Islet precursor cell (in vitro differentiated cells): ENCODE measurements at regions not wholly inside any gene's neighbourhood (a gene's known extent, or its start where the extent isn't known, plus 50 kb on each side); places are given as distances from the start of the nearest gene placed in this dataset.
"Not testable (repeated sequence)": the region's sequence is repeated elsewhere in the genome, so short reads cannot be mapped to it uniquely, and the experiment has no call there.

ENCODE experiments used
- DNase-seq: peaks from one replicate; pipeline ENCODE4 v3.0.0-alpha.2; 2018

GRCh38 chr9:101957705-101958104 is 219.3 kb upstream of the GRIN3A start:
- no peak for DNase-seq

DNA sequence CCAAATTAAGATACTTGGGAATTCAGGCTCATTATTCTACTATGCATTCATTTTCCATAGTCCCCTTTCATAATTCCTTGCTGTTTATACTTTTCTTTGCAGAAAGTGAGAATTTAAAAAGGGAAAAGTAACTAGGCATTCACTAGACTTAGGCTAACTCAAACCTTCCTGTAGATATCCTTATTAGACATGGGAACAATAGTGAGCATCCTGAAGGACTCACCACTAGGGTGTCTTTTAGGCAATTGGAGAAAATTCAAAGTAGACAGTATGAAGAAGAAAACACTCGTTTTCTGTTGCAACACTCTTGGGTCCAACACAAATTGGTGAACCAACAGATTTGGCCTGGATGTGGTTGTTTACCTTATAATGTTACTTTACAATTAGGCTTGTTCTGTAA is 213.2 kb upstream of the GRIN3A start:
- DNase-seq, result no peak

- DNase-seq, result no peak
These were observed 193.3 kb upstream of the GRIN3A start for GRCh38 chr9:101931756-101932155.

DNA sequence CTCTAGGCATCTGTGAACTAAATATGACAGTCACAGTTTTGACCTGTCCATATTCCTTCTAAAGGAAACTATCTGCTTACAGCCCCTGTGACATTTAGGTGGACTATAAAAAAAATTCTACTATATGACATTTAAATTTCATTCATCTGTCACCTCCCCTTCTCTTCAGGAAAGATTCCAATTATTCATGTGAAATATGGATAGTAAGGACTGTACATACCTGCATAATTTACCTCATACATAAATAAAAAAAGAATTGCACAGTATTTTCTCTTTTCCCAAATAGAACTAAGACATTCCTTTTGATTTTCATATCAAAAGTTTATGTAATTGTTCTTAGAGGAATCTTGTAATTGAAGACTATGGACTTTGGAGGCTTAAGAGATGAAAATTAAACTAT is 192.3 kb upstream of the GRIN3A start:
- no peak for DNase-seq

- DNase-seq, result no peak
These were observed 187.1 kb upstream of the GRIN3A start for GRCh38 chr9:101925498-101925897.

DNA sequence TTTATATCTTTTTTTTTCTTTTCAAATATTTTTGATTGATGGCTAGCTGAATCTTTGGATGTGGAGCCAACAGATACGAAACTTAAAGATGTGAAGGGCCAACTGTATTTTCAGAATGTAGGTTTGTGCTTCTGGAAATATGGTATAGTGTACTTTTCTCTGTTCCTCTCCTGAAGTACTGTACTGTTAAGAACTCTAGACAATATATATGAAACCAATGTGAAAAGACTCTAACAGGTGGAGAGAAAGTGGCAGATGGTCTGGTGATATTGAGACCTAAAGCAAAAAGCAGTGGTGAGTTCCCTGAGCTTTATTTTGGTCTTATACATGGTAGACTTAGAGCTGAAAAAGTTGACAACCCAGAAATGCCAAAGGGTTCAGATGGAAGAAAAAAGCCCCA is 185.0 kb upstream of the GRIN3A start:
- no peak for DNase-seq

GRCh38 chr9:101916948-101917347 is 178.5 kb upstream of the GRIN3A start:
- DNase-seq, result not testable (repeated sequence)

DNA sequence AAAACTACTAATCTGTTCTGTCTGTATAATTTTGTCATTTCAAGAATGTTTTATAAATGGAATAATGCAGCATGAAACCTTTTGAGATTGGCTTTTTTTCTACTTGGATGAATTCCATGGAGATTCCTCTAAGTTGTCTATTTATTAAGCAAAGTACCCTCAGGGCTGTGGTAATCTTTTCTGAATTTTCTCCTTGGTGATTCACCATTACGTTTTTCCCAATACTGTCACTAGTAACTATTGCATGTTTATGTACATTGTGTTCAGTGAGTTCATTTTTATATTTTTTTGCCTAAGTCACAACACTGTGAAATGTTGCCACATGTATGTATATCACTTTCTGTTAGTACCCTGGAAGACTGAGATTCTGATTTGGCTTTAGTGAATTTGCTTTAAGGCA is 177.0 kb upstream of the GRIN3A start:
- no peak for DNase-seq

- no peak for DNase-seq
These were observed 174.3 kb upstream of the GRIN3A start for GRCh38 chr9:101912698-101913097.

DNA sequence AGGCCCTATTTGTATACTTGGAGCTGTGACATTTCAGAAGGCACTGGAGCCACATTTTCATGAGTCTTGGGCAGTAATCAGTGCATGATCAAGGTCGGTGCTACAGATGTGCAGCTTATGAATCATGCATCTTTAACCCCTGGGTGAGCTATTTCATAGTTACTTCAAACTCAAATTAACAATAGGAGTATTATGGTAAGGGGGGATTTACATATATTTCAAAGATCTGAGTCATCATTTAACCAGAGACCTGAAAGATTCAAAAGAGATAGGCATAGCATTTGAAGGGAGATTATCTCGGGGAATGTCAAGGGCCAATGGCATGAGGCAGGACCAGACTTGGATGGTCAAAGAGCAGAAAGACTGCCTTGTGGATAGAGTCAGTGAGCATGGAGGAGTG is 169.0 kb upstream of the GRIN3A start:
- no peak for DNase-seq

GRCh38 chr9:101904845-101905244 is 166.4 kb upstream of the GRIN3A start:
- no peak for DNase-seq

DNA sequence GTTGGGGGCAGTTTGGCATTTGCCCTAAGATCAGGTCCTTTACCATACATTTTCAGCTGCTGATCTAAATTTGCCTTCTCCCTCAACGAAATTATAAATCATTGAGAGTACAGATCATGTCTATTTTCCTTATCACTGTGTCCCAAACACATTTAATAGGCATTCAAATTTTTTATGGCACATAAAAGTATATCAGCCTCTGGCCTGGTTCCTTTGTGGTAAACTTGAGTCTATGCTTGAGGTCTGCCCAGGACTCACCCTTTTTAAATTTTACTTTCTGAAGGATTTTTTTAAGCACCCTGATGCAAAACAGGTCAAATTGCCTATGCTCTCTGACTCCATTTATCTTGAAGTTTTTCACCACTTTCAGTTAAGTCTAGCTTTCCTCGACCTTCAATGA is 163.6 kb upstream of the GRIN3A start:
- no peak for DNase-seq

- no peak for DNase-seq
These were observed 158.7 kb upstream of the GRIN3A start for GRCh38 chr9:101897196-101897595.

DNA sequence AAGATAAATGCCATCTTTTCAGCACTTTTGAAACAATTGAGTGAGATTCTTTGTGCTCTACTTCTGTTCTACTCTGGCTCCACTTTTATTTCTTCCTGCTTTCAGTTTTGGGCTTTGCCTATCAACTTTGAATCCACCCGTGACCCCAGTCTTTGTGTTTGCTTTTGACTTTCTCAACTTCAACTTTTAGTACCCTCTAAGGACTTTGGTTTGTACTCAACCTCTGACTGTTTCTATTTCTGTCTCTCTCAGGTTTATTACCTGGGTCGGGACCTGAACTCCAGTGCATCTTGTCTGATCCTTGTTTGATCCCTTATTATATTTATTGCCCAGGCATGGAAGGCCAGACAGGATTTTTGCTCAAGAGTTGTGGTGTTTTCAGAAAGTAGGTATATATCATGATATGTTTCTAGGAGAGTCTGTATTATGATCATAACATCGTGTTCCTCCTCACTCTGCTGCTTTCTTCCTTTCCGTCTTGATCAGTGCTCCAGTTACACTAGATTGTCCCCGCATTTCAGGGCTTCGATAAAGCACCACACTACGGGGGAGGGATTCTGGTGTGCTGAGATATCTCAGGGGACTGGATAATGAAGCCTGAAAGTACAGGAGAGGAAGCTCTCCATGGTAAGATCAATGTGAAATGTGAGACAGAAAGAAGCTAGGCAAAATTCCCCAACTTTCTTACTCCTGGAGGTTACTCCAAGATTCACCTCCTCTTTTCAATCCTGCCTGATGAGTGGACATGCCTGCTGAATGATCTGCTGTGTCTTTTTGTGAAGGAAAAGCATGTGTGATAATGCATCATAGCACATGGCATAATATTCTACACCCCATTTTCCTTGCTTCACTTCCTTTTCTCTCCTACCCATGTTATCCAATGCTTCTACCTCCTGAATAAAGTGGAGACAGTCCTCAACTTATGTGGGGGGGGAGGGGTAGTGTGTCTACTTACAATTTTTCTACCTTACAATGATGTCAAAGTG is 155.5 kb upstream of the GRIN3A start:
- no peak for DNase-seq

DNA sequence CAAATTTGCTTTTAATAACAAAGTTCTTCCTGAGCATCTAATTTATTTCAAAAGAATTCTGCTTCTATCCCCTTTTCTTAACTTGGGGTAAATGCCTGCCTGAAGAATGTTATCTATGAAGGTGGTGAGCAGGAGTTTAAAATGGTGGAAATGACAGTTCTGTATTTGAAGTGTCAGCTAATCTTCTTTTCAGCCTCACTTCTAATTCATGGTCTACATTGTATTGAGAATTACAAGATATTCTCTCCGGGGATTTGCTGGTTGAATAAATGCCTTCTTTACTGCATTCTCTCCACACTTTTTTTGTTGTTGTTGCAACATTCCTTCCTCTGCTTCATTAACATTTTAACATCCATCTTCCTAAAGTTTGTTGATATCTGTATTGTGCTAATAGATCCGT is 143.1 kb upstream of the GRIN3A start:
- DNase-seq, result no peak

- no peak for DNase-seq
These were observed 142.4 kb upstream of the GRIN3A start for GRCh38 chr9:101880846-101881245.

- DNase-seq, result no peak
These were observed 140.3 kb upstream of the GRIN3A start for GRCh38 chr9:101878734-101879133.

DNA sequence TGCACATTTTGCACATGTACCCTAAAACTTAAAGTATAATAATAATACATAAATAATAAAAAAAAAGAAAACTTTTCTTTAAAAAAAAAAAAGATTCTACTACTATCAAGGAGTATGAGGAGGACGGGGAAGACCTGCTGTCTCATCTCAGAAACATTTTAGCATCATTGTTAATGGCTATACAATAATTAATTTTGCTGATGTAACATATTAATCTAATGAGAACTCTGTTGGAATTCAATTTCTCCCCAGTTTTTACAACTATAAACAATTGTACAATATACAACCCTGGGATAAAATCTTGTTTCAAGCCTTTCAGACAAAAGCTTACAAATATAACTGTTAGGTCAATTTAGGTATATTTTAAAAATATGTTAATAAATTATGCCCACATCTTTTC is 139.0 kb upstream of the GRIN3A start:
- DNase-seq, result no peak

GRCh38 chr9:101861472-101861871 is 123.0 kb upstream of the GRIN3A start:
- no peak for DNase-seq

- no peak for DNase-seq
These were observed 122.5 kb upstream of the GRIN3A start for GRCh38 chr9:101860920-101861319.

DNA sequence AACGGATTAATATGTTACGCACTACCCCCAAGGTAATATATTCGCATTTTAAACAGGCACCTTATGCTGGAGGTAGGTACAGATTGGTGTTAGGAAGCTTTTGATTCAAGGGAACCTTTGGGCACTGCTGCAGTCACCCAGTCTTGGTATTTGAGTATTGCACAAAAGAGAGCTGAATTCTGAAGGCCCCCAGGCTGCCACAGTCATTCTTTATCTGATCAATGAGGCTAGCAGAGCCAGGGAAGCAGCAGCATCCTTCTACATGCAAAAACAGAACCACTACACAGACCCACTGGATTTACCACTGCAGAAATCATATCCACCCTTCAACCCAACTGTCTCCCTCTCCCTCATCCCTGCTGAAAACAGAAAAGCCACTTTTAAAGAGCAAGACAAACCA is 121.2 kb upstream of the GRIN3A start:
- DNase-seq, result peak; percentile 77

DNA sequence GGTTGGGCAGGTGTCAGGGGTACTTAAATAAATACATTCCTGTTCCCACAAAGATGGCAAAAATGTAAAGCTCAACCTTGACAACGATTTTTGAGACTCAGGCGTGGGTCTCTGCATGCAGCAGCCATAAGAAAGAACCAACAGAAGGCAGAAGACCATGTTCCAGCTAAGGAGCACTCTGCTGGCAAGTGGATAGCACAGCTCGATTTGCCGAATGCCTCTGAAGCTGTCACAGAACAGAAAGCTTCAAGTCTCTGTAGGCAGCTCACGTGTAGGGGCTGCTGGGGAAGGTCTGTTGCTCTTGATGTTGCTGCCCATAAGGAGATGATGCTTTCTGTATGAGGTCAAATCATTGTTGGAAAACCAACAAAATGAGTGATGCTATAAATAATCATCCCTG is 119.6 kb upstream of the GRIN3A start:
- DNase-seq, result no peak

DNA sequence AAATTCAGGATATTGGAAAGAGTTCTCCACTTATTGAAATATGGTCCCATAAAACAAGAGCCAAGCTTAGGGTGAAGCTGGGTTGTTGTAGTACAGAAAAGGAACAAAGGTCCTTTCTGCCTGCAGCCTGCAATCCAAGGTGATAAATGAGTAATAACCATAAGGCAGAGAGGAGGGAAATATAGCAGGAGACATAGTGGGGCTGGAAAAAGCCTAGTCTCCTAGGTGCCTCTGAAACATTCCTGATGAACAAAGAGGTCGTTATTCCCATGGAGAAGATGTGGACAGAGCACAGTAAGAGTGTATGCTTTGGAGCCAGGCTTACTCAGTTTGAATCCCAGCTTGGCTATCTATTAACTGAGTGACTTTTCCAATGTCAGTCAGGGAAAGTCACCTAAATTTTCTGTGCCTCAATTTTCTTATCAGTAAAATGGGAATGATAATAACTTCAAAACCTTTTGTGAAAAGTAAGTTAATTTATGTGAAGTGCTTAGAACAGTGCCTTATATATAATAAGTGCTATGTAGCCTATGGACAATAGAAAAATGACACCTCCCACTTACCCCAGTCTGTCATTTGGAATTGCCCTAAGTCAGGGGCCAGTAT is 110.8 kb upstream of the GRIN3A start:
- no peak for DNase-seq

- peak; percentile 58 for DNase-seq
These were observed 110.1 kb upstream of the GRIN3A start for GRCh38 chr9:101848485-101848919.
